HUES48 (cell line): ENCODE measurements at regions not wholly inside any gene's neighbourhood (a gene's known extent, or its start where the extent isn't known, plus 50 kb on each side); places are given as distances from the start of the nearest gene placed in this dataset.

Experiments used
- H3K27ac ChIP-seq: one replicate; pipeline ENCODE4 v1.7.0; 2013; ENCODE audit warnings: low read depth, low read length, inconsistent platforms
- H3K27me3 ChIP-seq: 2 replicates; pipeline ENCODE4 v1.6.1; 2013; ENCODE audit warnings: mild to moderate bottlenecking, low read length; ENCODE audit not compliant: control insufficient read depth, insufficient read depth
- H3K36me3 ChIP-seq: 2 replicates; pipeline ENCODE4 v1.6.1; 2013; ENCODE audit warnings: low read length; ENCODE audit not compliant: control insufficient read depth, insufficient read depth
- H3K4me1 ChIP-seq: 2 replicates; pipeline ENCODE4 v1.6.1; 2013; ENCODE audit warnings: mild to moderate bottlenecking, low read length; ENCODE audit not compliant: control insufficient read depth, insufficient read depth
- H3K4me3 ChIP-seq: 2 replicates; pipeline ENCODE4 v1.5.1; 2013; ENCODE audit warnings: mild to moderate bottlenecking, low read depth, low read length
- H3K9ac ChIP-seq: 2 replicates; pipeline ENCODE4 v1.6.1; 2013; ENCODE audit warnings: mild to moderate bottlenecking, low read depth, low read length, moderate library complexity
- H3K9me3 ChIP-seq: 2 replicates; pipeline ENCODE4 v1.6.1; 2013; ENCODE audit warnings: low read length; ENCODE audit not compliant: control insufficient read depth, insufficient read depth

GRCh38 chr5:175129121-175129520, 314.9 kb downstream of the DRD1 start:
- Histone ChIP-seq H3K9me3 (no peaks in the 10 kb centered on the region), H3K27me3 (0 out of 2 replicates have a peak, but pooled peaks cover 3% of the 10 kb centered on the region), H3K27ac (no peak overlapping the region), H3K36me3 (no peaks in the 10 kb centered on the region), H3K4me3 (no peak overlapping the region), H3K4me1 (peaks cover 23% of the 10 kb centered on the region), H3K9ac (no peak overlapping the region)

GRCh38 chr5:175124821-175125220, 319.2 kb downstream of the DRD1 start:
- H3K4me1 ChIP-seq = 0 out of 2 replicates have a peak, but pooled peaks cover 2% of the 10 kb centered on the region
- no peaks in the 10 kb centered on the region for H3K9me3 ChIP-seq
- no peak overlapping the region for H3K27ac ChIP-seq
- H3K4me3 ChIP-seq = no peak overlapping the region
- H3K9ac ChIP-seq = no peak overlapping the region
- H3K36me3 ChIP-seq = no peaks in the 10 kb centered on the region
- H3K27me3 ChIP-seq = no peaks in the 10 kb centered on the region

DNA sequence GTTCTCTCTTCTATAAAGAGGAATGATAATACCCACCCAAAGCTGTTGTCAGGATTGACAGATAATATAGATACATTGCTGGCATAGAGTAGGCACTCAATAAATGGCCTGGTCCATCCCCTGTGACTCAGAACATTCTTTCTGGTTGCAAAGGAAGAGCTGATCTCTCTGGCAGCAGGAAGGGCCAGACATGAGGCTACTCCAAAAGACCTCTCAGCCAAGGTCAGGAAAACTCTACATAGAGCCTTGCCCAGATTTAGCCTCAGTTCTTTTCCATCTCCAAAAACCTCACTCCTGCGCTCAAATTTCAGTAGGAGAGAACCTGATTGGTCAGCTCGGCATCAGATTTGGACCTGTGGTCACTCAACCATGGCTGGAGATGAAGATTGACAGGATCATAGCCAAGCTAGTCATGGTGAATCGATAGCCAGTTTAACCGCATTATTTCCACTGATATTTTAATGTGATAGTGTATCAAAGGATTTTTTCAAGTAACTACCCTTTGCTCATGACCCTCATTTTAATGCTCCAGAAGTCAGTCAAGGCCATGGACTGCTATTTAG, 319.6 kb downstream of the DRD1 start:
- Histone ChIP-seq H3K27ac (no peak overlapping the region), H3K9ac (no peak overlapping the region), H3K4me1 (peaks cover 2% of the 10 kb centered on the region; the same call in 1 of the 2 replicates), H3K27me3 (no peaks in the 10 kb centered on the region), H3K4me3 (no peak overlapping the region), H3K9me3 (no peaks in the 10 kb centered on the region), H3K36me3 (no peaks in the 10 kb centered on the region)

DNA sequence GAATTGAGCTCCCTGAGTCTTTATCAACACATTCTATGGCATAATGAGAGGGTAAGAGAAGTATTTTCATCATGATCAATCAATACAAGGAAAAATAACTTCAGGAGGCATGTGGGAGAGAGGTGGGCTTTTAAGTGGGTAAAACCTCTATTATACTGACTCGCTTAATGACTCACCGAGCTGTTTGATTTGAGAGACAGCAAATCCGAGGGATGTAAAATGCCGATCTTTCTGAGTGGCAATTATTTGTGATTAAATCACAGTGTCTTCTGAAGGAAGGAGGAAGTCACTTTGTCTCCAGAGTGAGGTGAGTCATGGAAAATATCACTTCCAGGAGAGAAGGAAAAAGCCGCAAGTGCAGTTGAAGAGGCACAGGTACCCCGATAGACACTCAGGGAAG, 320.4 kb downstream of the DRD1 start:
- H3K9ac ChIP-seq = no peak overlapping the region
- H3K4me1 ChIP-seq = peaks cover 9% of the 10 kb centered on the region; the same call in 1 of the 2 replicates
- no peaks in the 10 kb centered on the region for H3K36me3 ChIP-seq
- H3K9me3 ChIP-seq = no peaks in the 10 kb centered on the region
- no peak overlapping the region for H3K4me3 ChIP-seq
- no peak overlapping the region for H3K27ac ChIP-seq
- no peaks in the 10 kb centered on the region for H3K27me3 ChIP-seq

DNA sequence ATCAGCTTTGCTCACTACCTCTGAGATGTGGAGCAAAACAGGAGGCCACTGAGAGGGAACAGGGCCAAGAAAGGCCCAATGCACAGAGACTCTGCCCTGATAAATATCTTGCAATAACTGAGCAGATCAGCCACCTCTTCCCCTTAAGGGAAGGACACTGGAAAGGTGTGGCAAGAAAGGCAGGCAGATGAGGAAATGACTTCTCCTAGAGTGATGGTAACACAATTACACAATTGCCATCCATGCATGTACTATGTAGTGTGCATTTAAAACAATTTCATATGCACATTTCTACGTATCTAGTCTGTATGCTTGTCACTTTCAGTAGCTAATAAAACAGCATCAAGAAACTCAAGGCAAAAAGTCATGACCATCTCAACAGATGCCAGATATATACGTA, 322.5 kb downstream of the DRD1 start:
- H3K27me3 ChIP-seq = no peaks in the 10 kb centered on the region
- no peak overlapping the region for H3K27ac ChIP-seq
- H3K4me3 ChIP-seq = no peak overlapping the region
- no peaks in the 10 kb centered on the region for H3K36me3 ChIP-seq
- H3K4me1 ChIP-seq = peaks cover 14% of the 10 kb centered on the region; the same call in 1 of the 2 replicates
- H3K9ac ChIP-seq = no peak overlapping the region
- H3K9me3 ChIP-seq = no peaks in the 10 kb centered on the region

DNA sequence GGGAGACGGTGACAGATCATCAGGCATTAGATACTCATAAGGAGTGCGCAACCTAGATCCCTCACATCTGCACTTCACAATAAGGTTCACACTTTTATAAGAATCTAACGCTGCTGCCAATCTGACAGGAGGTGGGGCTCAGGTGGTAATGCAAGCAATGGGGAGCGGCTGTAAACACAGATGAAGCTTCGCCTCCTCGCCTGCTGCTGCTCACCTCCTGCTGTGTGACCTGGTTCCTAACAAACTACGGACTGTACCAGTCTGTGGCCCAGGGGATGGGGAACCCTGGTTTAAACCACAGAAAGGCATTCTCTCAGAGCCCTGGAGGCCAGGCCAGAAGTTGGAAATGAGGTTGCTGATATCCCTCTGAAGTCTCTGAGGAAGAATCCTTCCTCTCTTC, 323.6 kb downstream of the DRD1 start:
- no peaks in the 10 kb centered on the region for H3K9me3 ChIP-seq
- H3K36me3 ChIP-seq = no peaks in the 10 kb centered on the region
- no peak overlapping the region for H3K4me3 ChIP-seq
- no peak overlapping the region for H3K27ac ChIP-seq
- H3K27me3 ChIP-seq = no peaks in the 10 kb centered on the region
- H3K9ac ChIP-seq = no peak overlapping the region
- H3K4me1 ChIP-seq = peaks cover 21% of the 10 kb centered on the region

GRCh38 chr5:175118700-175119309, 325.2 kb downstream of the DRD1 start:
- Histone ChIP-seq H3K36me3 (no peaks in the 10 kb centered on the region), H3K9me3 (no peaks in the 10 kb centered on the region), H3K27me3 (no peaks in the 10 kb centered on the region), H3K4me1 (peaks cover 21% of the 10 kb centered on the region), H3K4me3 (no peak overlapping the region), H3K27ac (peak overlapping the region; percentile 30), H3K9ac (no peak overlapping the region)

- H3K4me3 ChIP-seq = no peak overlapping the region
- H3K27me3 ChIP-seq = no peaks in the 10 kb centered on the region
- H3K9me3 ChIP-seq = no peaks in the 10 kb centered on the region
- no peaks in the 10 kb centered on the region for H3K36me3 ChIP-seq
- H3K9ac ChIP-seq = no peak overlapping the region
- peaks cover 21% of the 10 kb centered on the region for H3K4me1 ChIP-seq
- no peak overlapping the region for H3K27ac ChIP-seq
Measured at GRCh38 chr5:175116466-175117048, 327.4 kb downstream of the DRD1 start.

- no peaks in the 10 kb centered on the region for H3K27me3 ChIP-seq
- no peaks in the 10 kb centered on the region for H3K9me3 ChIP-seq
- H3K4me3 ChIP-seq = no peak overlapping the region
- H3K36me3 ChIP-seq = no peaks in the 10 kb centered on the region
- no peak overlapping the region for H3K9ac ChIP-seq
- H3K4me1 ChIP-seq = peaks cover 21% of the 10 kb centered on the region
- no peak overlapping the region for H3K27ac ChIP-seq
Measured at GRCh38 chr5:175115831-175116230, 328.2 kb downstream of the DRD1 start.

GRCh38 chr5:175113947-175114346, 330.0 kb downstream of the DRD1 start:
- Histone ChIP-seq H3K4me1 (peaks cover 16% of the 10 kb centered on the region), H3K4me3 (no peak overlapping the region), H3K9me3 (peaks cover 8% of the 10 kb centered on the region), H3K27ac (no peak overlapping the region), H3K9ac (no peak overlapping the region), H3K36me3 (no peaks in the 10 kb centered on the region), H3K27me3 (no peaks in the 10 kb centered on the region)

- H3K27me3 ChIP-seq = no peaks in the 10 kb centered on the region
- H3K27ac ChIP-seq = no peak overlapping the region
- peaks cover 14% of the 10 kb centered on the region for H3K9me3 ChIP-seq
- H3K9ac ChIP-seq = no peak overlapping the region
- no peaks in the 10 kb centered on the region for H3K4me1 ChIP-seq
- no peaks in the 10 kb centered on the region for H3K36me3 ChIP-seq
- no peak overlapping the region for H3K4me3 ChIP-seq
Measured at GRCh38 chr5:175109058-175109755, 334.8 kb downstream of the DRD1 start.
